ENCODE measurements at regions not wholly inside any gene's neighbourhood (a gene's known extent, or its start where the extent isn't known, plus 50 kb on each side); places are given as distances from the start of the nearest gene placed in this dataset.
"Not testable (repeated sequence)": the region's sequence is repeated elsewhere in the genome, so short reads cannot be mapped to it uniquely, and the experiment has no call there.

DNA sequence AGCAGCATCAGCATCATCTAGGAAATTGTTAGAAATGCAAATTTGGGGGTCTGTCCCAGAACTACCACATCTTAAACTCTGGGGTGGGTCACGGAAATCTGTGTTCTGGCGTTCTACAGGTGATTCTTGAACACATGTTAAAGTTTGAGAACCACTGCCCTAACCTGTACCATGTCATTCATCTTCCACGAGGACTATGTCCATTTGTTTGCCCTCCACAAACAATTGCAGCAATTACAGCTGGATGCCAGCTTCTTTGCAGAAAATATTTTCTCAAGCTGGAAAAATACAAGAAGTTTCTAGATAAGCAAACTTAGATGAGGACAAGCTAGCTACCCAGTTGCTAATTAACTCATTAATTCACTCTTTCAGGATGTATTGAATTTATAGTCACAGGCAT is 54.1 kb downstream of the MAFB start:
- DNase-seq (ENCODE audit: insufficient read length, low spot score): no peak

DNA sequence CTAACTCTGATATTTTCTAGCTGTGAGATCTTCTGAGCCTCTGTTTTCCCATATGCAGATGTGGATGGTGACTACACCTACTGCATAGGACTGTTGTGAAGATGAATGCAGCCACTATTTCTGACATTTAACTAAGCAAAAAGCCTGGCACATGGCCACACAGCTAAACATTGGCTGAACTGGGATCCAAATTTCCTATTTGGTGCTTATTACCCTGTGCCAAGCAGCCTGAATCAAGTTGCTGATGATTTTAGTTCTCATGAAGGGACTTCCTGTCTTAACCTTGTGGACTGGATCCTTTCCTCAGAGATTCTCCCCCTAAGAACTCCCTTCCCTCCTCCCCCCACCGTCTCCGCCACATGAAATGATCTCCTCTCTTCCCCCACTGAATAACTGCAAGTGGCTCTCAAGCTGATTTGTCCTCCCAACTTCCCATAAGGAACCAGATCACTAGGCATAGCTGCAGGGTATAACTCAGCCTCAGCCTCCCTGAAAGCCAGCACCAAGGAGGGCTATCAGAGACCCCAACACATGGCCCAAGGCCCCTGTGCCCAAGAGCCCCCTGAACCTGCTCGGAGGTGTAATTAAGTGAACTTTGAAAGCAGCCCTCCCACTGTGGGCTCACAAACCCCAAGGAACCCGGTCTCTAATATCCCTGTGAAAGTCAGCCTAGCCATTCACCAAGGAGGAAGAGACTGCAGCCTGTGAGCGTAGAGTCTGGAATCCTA is 55.7 kb downstream of the MAFB start:
- no peak for DNase-seq (ENCODE audit: insufficient read length, low spot score)
- no peak for FAIRE-seq

More for the DNA sequence above, 54.1 kb downstream of the MAFB start:
- FAIRE-seq: no peak

GRCh38 chr20:40632346-40632976 is 56.6 kb downstream of the MAFB start:
- FAIRE-seq (peak; percentile 87), DNase-seq (ENCODE audit: insufficient read length, low spot score) (no peak)

- no peak for DNase-seq (ENCODE audit: insufficient read length, low spot score)
- peak; percentile 52 for FAIRE-seq
Measured at GRCh38 chr20:40631119-40631631, 57.9 kb downstream of the MAFB start.

GRCh38 chr20:40630713-40631112 is 58.3 kb downstream of the MAFB start:
- FAIRE-seq (no peak), DNase-seq (ENCODE audit: insufficient read length, low spot score) (no peak)

DNA sequence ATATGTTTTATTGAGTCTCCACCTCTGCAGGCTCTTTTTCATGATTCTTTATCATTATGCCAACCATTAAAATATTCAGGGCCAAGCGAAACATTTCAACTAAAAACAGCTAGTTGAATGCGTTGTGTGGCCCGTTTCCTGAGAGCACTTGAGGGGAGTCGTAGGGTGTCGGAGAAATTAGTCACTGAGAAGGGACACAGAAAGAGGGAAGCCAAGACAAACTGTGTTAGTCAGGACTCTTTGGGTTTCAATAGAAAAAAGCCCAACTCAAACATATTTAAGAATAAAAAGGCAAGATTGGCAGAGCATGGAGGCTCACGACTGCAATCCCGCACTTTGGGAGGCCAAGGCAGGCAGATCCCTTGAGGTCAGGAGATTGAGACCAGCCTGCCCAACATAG is 58.9 kb downstream of the MAFB start:
- FAIRE-seq (no peak), DNase-seq (ENCODE audit: insufficient read length, low spot score) (no peak)

GRCh38 chr20:40628877-40629276 is 60.2 kb downstream of the MAFB start:
- FAIRE-seq (peak; percentile 51), DNase-seq (ENCODE audit: insufficient read length, low spot score) (no peak)

DNA sequence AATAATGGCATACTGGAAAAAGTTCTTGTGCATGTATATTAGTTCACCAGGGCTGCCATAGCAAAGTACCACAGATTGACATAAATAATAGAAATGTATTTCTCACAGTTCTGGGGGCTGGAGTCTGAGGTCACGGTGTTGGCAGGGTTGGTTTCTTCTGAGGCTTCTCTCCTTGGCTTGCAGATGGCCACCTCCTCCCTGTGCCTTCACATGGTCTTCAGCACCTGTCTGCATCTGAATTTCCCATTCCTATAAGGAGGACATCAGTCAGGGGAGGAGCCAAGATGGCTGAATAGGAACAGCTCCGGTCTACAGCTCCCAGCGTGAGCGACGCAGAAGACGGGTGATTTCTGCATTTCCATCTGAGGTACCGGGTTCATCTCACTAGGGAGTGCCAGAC is 70.0 kb downstream of the MAFB start:
- DNase-seq (ENCODE audit: insufficient read length, low spot score); FAIRE-seq: not testable (repeated sequence)

- no peak for FAIRE-seq
- DNase-seq (ENCODE audit: insufficient read length, low spot score): no peak
Measured at GRCh38 chr20:40617594-40617993, 71.4 kb downstream of the MAFB start.

DNA sequence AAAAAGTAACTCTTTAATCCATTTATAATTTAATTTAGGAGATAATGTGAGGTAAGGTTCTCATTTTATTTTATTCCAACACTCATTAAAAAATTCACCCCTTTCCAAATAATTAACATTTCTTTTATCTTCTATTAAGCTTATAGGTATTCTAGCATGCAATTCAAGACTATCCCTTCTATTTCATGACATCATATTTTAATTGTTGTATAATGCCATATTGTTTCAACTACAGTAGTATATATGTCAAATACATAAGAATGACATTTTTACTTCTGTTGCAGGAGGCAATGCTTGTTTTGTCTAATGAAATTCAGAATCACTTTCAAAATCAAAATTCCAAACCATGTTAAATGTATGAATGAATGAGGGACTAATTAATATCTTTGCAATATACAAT is 76.2 kb downstream of the MAFB start:
- FAIRE-seq: no peak

GRCh38 chr20:40612247-40612646 is 76.8 kb downstream of the MAFB start:
- no peak for FAIRE-seq
- no peak for DNase-seq (ENCODE audit: insufficient read length, low spot score)

More for the DNA sequence above, 76.2 kb downstream of the MAFB start:
- no peak for DNase-seq (ENCODE audit: insufficient read length, low spot score)

DNA sequence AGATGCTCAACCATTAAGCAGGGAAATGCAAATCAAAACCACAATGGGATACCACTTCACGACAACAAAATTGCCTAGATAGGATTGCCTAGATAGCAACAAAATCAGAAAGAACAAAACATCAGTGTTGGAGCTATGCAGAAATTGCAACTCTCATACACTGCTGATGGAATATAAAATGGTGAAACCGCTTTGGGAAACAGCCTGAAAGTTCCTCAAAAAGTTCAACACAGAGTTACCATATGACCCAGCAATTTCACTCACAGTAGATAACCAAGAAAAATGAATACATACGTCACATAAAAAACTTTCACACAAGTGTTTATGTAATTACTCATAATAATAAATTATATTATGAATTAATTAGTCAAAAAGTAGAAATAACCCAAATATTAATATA is 78.3 kb downstream of the MAFB start:
- FAIRE-seq: no peak
- no peak for DNase-seq (ENCODE audit: insufficient read length, low spot score)

GRCh38 chr20:40607927-40608326 is 81.1 kb downstream of the MAFB start:
- DNase-seq (ENCODE audit: insufficient read length, low spot score) (no peak), FAIRE-seq (no peak)

DNA sequence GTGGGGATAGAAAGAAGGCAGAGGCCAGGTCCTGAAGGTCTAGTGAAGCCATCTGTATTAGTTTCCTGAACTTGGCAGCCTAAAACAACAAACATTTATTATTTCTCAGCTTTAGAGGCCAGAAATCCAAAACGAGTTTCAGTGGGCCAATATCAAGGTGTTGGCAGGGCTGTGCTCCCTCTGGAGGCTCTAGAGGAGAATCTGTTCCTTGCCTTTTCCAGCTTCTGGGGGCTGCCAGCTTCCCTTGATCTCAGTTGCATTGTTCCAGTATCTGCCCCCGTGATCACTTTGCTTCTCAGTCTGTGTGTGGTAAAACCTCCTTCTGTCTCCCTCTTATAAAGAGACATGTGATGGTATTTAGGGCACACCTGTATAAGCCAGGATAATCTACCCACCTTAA is 82.4 kb downstream of the MAFB start:
- DNase-seq (ENCODE audit: insufficient read length, low spot score) (no peak), FAIRE-seq (peak; percentile 49)

GRCh38 chr20:40606237-40606636 is 82.8 kb downstream of the MAFB start:
- no peak for FAIRE-seq

DNA sequence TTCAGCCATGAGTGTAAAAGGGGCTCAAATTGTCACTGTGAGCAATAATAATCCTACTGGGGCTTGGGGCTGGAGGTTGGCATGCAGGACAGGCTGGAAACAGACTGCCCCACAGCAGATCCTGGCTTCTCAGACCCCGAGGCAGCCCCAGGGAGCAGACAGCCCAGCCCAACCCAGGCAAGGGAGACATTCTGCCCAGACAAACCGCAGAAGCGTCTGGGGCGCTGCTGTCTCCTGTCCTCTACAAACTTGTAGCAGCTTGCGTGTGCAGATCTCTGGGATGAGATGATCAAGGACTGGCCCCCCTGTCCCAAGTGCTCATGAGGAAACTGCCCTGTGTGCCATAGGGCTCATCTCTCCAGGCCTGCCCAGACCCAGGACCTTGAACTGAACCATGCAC is 84.6 kb downstream of the MAFB start:
- DNase-seq (ENCODE audit: insufficient read length, low spot score): no peak
- no peak for FAIRE-seq

More at GRCh38 chr20:40606237-40606636, 82.8 kb downstream of the MAFB start:
- DNase-seq (ENCODE audit: insufficient read length, low spot score): no peak

DNA sequence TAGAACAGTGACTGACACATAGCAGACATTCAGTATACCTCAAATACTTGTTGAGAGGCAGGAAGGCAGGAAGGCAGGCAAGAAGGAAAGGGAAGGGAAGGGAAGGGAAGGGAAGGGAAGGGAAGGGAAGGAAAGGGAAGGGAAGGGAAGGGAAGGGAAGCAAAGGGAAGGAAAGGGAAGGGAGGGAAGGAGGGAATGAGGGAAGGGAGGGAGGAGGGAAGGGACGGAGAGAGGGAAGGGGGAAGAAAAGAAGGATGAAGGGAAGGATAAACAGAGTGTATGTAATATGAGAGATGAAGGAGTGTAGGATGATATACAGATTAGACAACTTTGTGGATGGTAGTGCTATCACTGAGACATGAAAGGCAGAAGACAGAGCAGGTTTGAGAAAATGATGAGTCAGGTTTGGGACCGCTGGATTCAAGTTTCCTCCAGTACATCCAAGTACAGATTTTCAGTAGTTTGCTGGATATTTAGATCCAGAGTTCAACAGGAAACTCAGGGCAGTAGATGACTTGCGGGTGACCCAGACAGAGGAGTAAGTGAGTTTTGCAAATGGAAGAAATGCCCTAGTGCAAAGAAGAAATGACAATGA is 85.9 kb downstream of the MAFB start:
- DNase-seq (ENCODE audit: insufficient read length, low spot score) (no peak), FAIRE-seq (no peak)

- DNase-seq (ENCODE audit: insufficient read length, low spot score): no peak
- no peak for FAIRE-seq
Measured at GRCh38 chr20:40602381-40602780, 86.7 kb downstream of the MAFB start.

DNA sequence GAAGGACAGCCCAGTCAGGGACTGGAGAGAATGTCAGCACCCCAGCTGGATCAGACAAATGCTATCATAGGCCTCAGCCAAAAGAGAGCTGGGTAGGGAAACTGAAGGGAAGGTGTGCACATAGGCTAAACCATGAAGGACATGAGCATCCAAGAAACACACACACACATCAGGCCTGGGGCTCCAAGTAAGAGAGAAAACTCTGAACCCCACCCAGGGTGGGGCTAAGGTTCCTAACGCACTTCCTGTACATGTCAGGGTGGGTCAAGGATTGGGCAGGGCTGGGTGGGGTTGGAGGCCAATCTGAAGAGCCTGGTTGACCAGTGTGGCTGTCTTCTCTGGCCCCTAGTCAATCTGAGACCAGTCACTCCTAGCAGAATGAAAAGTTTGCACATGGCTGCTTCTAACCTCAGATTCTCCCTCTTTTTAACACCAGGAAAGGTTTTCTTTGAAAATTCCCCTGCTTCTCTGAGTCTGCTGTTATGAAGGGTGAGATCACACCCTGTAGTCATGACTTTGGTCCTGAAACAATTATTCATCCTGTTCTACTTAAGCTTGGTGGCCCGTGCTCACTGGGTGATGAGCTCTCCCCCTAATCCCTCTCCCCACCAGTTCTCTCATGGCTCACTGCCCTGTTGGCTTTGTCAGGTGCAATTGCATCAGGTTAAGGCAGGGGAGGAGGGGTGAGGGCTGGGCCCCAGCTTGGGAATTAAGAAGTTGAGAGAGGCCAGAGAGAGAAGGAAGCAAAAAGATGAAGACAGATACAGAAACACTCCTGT is 88.4 kb downstream of the MAFB start:
- DNase-seq (ENCODE audit: insufficient read length, low spot score) (no peak), FAIRE-seq (no peak)

GRCh38 chr20:40599987-40600386 is 89.0 kb downstream of the MAFB start:
- DNase-seq (ENCODE audit: insufficient read length, low spot score) (no peak), FAIRE-seq (no peak)

DNA sequence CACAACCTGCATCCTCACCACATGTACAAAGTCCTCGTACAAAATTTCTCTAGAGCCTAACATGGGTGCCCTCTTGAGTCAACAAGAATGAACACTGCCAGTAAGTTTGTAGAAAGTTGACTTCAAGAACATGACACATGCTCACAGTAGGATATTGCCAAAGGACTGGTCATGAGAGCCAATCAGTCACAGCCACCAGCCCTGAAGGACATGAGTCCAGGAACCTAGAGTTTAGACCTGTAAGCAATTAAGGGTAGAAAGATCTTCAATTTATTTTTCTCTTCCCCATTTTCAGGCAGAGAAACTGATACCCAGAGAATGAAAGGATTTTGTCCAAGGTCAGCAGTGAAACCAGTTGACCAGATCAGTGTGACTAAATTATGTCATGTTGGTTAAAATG is 96.1 kb downstream of the MAFB start:
- FAIRE-seq (peak; percentile 62), DNase-seq (ENCODE audit: insufficient read length, low spot score) (no peak)
